Peyer's patch (tissue), 4 donors: ENCODE measurements at regions not wholly inside any gene's neighbourhood (a gene's known extent, or its start where the extent isn't known, plus 50 kb on each side); places are given as distances from the start of the nearest gene placed in this dataset.

Source experiments
- CTCF ChIP-seq, 6 experiments: fragments of 450-650 bp in 4 of 6; fragments of 200-600 bp in 2 of 6; sonication (generic) in 1 of 6; IDR thresholded peaks; one replicate each; pipeline ENCODE4 v1.5.1; 2017 to 2019; ENCODE audit warnings: antibody characterized with exemption in 6 of 6, mild to moderate bottlenecking in 3 of 6, moderate library complexity in 1 of 6
- POLR2A ChIP-seq, 2 donors: fragments of 450-650 bp; IDR thresholded peaks; one replicate each; pipeline ENCODE4 v1.5.1; 2017; ENCODE audit warnings: antibody characterized with exemption in 2 of 2, mild to moderate bottlenecking in 2 of 2, moderate library complexity in 2 of 2

GRCh38 chr5:105573575-105573974, 2011.0 kb upstream of the NUDT12 start:
- TF ChIP-seq POLR2A (IDR thresholded peaks at IDR 0.05) (no peak), CTCF (IDR thresholded peaks at IDR 0.05) (no peak)
